ENCODE measurements at regions not wholly inside any gene's neighbourhood (a gene's known extent, or its start where the extent isn't known, plus 50 kb on each side); places are given as distances from the start of the nearest gene placed in this dataset.

- Histone ChIP-seq H3K9ac (ENCODE audit: insufficient read length, low read depth) (no peak overlapping the region), H3K4me1 (ENCODE audit: insufficient read depth, insufficient read length) (no peaks in the 10 kb centered on the region), H3K36me3 (ENCODE audit: insufficient read depth, insufficient read length, low read length) (no peaks in the 10 kb centered on the region), H3K9me3 (ENCODE audit: insufficient read depth, low read length) (no peaks in the 10 kb centered on the region), H3K4me3 (ENCODE audit: insufficient read length, low read depth) (no peak overlapping the region), H3K27me3 (ENCODE audit: insufficient read depth, insufficient read length) (no peaks in the 10 kb centered on the region)
- no peak for DNase-seq (ENCODE audit: low read depth, low spot score)
- TF ChIP-seq ZNF274 (IDR thresholded peaks at IDR 0.05; ENCODE audit: low read depth, low read length): no peak
- TF ChIP-seq SUZ12 (IDR thresholded peaks at IDR 0.05; ENCODE audit: extremely low read depth, insufficient read depth, insufficient read length): no peak
- TF ChIP-seq YY1 (IDR thresholded peaks at IDR 0.05; ENCODE audit: insufficient read depth, insufficient read length): no peak
Measured at GRCh38 chr15:38746211-38746610, 181.6 kb upstream of the RASGRP1 start.

- no peak for DNase-seq (ENCODE audit: low read depth, low spot score)
- TF ChIP-seq ZNF274 (IDR thresholded peaks at IDR 0.05; ENCODE audit: low read depth, low read length) (no peak), SUZ12 (IDR thresholded peaks at IDR 0.05; ENCODE audit: extremely low read depth, insufficient read depth, insufficient read length) (no peak), YY1 (IDR thresholded peaks at IDR 0.05; ENCODE audit: insufficient read depth, insufficient read length) (no peak)
- Histone ChIP-seq H3K4me1 (ENCODE audit: insufficient read depth, insufficient read length) (no peaks in the 10 kb centered on the region), H3K9ac (ENCODE audit: insufficient read length, low read depth) (no peak overlapping the region), H3K36me3 (ENCODE audit: insufficient read depth, insufficient read length, low read length) (no peaks in the 10 kb centered on the region), H3K4me3 (ENCODE audit: insufficient read length, low read depth) (no peak overlapping the region), H3K9me3 (ENCODE audit: insufficient read depth, low read length) (no peaks in the 10 kb centered on the region), H3K27me3 (ENCODE audit: insufficient read depth, insufficient read length) (no peaks in the 10 kb centered on the region)
Measured at GRCh38 chr15:38748710-38749109, 184.1 kb upstream of the RASGRP1 start.

- Histone ChIP-seq H3K36me3 (ENCODE audit: insufficient read depth, insufficient read length, low read length) (no peaks in the 10 kb centered on the region), H3K27me3 (ENCODE audit: insufficient read depth, insufficient read length) (no peaks in the 10 kb centered on the region), H3K4me1 (ENCODE audit: insufficient read depth, insufficient read length) (no peaks in the 10 kb centered on the region), H3K9me3 (ENCODE audit: insufficient read depth, low read length) (no peaks in the 10 kb centered on the region), H3K4me3 (ENCODE audit: insufficient read length, low read depth) (no peak overlapping the region), H3K9ac (ENCODE audit: insufficient read length, low read depth) (no peak overlapping the region)
- TF ChIP-seq YY1 (IDR thresholded peaks at IDR 0.05; ENCODE audit: insufficient read depth, insufficient read length) (no peak), SUZ12 (IDR thresholded peaks at IDR 0.05; ENCODE audit: extremely low read depth, insufficient read depth, insufficient read length) (no peak), ZNF274 (IDR thresholded peaks at IDR 0.05; ENCODE audit: low read depth, low read length) (no peak)
- no peak for DNase-seq (ENCODE audit: low read depth, low spot score)
Measured at GRCh38 chr15:38750786-38751185, 186.2 kb upstream of the RASGRP1 start.

GRCh38 chr15:38755718-38756117 is 191.1 kb upstream of the RASGRP1 start:
- no peaks in the 10 kb centered on the region for H3K9me3 ChIP-seq (ENCODE audit: insufficient read depth, low read length)
- H3K9ac ChIP-seq (ENCODE audit: insufficient read length, low read depth): no peak overlapping the region
- TF ChIP-seq SUZ12 (IDR thresholded peaks at IDR 0.05; ENCODE audit: extremely low read depth, insufficient read depth, insufficient read length): no peak
- TF ChIP-seq YY1 (IDR thresholded peaks at IDR 0.05; ENCODE audit: insufficient read depth, insufficient read length): no peak
- TF ChIP-seq ZNF274 (IDR thresholded peaks at IDR 0.05; ENCODE audit: low read depth, low read length): no peak
- H3K27me3 ChIP-seq (ENCODE audit: insufficient read depth, insufficient read length): no peaks in the 10 kb centered on the region
- DNase-seq (ENCODE audit: low read depth, low spot score): no peak
- no peak overlapping the region for H3K4me3 ChIP-seq (ENCODE audit: insufficient read length, low read depth)
- no peaks in the 10 kb centered on the region for H3K36me3 ChIP-seq (ENCODE audit: insufficient read depth, insufficient read length, low read length)
- H3K4me1 ChIP-seq (ENCODE audit: insufficient read depth, insufficient read length): no peaks in the 10 kb centered on the region

- DNase-seq (ENCODE audit: low read depth, low spot score): no peak
- Histone ChIP-seq H3K9me3 (ENCODE audit: insufficient read depth, low read length) (no peaks in the 10 kb centered on the region), H3K9ac (ENCODE audit: insufficient read length, low read depth) (no peak overlapping the region), H3K4me1 (ENCODE audit: insufficient read depth, insufficient read length) (no peaks in the 10 kb centered on the region), H3K36me3 (ENCODE audit: insufficient read depth, insufficient read length, low read length) (no peaks in the 10 kb centered on the region), H3K27me3 (ENCODE audit: insufficient read depth, insufficient read length) (no peaks in the 10 kb centered on the region), H3K4me3 (ENCODE audit: insufficient read length, low read depth) (no peak overlapping the region)
- TF ChIP-seq YY1 (IDR thresholded peaks at IDR 0.05; ENCODE audit: insufficient read depth, insufficient read length) (no peak), SUZ12 (IDR thresholded peaks at IDR 0.05; ENCODE audit: extremely low read depth, insufficient read depth, insufficient read length) (no peak), ZNF274 (IDR thresholded peaks at IDR 0.05; ENCODE audit: low read depth, low read length) (no peak)
Measured at GRCh38 chr15:38756441-38756840, 191.8 kb upstream of the RASGRP1 start.

GRCh38 chr15:38758043-38758442 is 193.4 kb upstream of the RASGRP1 start:
- H3K36me3 ChIP-seq (ENCODE audit: insufficient read depth, insufficient read length, low read length): no peaks in the 10 kb centered on the region
- H3K4me1 ChIP-seq (ENCODE audit: insufficient read depth, insufficient read length): no peaks in the 10 kb centered on the region
- no peak overlapping the region for H3K9ac ChIP-seq (ENCODE audit: insufficient read length, low read depth)
- H3K9me3 ChIP-seq (ENCODE audit: insufficient read depth, low read length): no peaks in the 10 kb centered on the region
- H3K4me3 ChIP-seq (ENCODE audit: insufficient read length, low read depth): no peak overlapping the region
- TF ChIP-seq YY1 (IDR thresholded peaks at IDR 0.05; ENCODE audit: insufficient read depth, insufficient read length) (no peak), ZNF274 (IDR thresholded peaks at IDR 0.05; ENCODE audit: low read depth, low read length) (no peak), SUZ12 (IDR thresholded peaks at IDR 0.05; ENCODE audit: extremely low read depth, insufficient read depth, insufficient read length) (no peak)
- no peak for DNase-seq (ENCODE audit: low read depth, low spot score)
- H3K27me3 ChIP-seq (ENCODE audit: insufficient read depth, insufficient read length): no peaks in the 10 kb centered on the region

- Histone ChIP-seq H3K9me3 (ENCODE audit: insufficient read depth, low read length) (no peaks in the 10 kb centered on the region), H3K27me3 (ENCODE audit: insufficient read depth, insufficient read length) (no peaks in the 10 kb centered on the region), H3K4me1 (ENCODE audit: insufficient read depth, insufficient read length) (no peaks in the 10 kb centered on the region), H3K36me3 (ENCODE audit: insufficient read depth, insufficient read length, low read length) (no peaks in the 10 kb centered on the region), H3K9ac (ENCODE audit: insufficient read length, low read depth) (no peak overlapping the region), H3K4me3 (ENCODE audit: insufficient read length, low read depth) (no peak overlapping the region)
- no peak for DNase-seq (ENCODE audit: low read depth, low spot score)
- TF ChIP-seq ZNF274 (IDR thresholded peaks at IDR 0.05; ENCODE audit: low read depth, low read length) (no peak), SUZ12 (IDR thresholded peaks at IDR 0.05; ENCODE audit: extremely low read depth, insufficient read depth, insufficient read length) (no peak)
Measured at GRCh38 chr15:38761681-38762080, 197.1 kb upstream of the RASGRP1 start.

GRCh38 chr15:38768970-38769369 is 204.4 kb upstream of the RASGRP1 start:
- DNase-seq (ENCODE audit: low read depth, low spot score): no peak
- no peak overlapping the region for H3K4me3 ChIP-seq (ENCODE audit: insufficient read length, low read depth)
- no peak overlapping the region for H3K9ac ChIP-seq (ENCODE audit: insufficient read length, low read depth)
- H3K9me3 ChIP-seq (ENCODE audit: insufficient read depth, low read length): no peaks in the 10 kb centered on the region
- H3K27me3 ChIP-seq (ENCODE audit: insufficient read depth, insufficient read length): no peaks in the 10 kb centered on the region
- no peaks in the 10 kb centered on the region for H3K36me3 ChIP-seq (ENCODE audit: insufficient read depth, insufficient read length, low read length)
- TF ChIP-seq ZNF274 (IDR thresholded peaks at IDR 0.05; ENCODE audit: low read depth, low read length) (no peak), YY1 (IDR thresholded peaks at IDR 0.05; ENCODE audit: insufficient read depth, insufficient read length) (no peak), SUZ12 (IDR thresholded peaks at IDR 0.05; ENCODE audit: extremely low read depth, insufficient read depth, insufficient read length) (no peak)
- no peaks in the 10 kb centered on the region for H3K4me1 ChIP-seq (ENCODE audit: insufficient read depth, insufficient read length)
